ENCODE measurements at regions not wholly inside any gene's neighbourhood (a gene's known extent, or its start where the extent isn't known, plus 50 kb on each side); places are given as distances from the start of the nearest gene placed in this dataset.

DNA sequence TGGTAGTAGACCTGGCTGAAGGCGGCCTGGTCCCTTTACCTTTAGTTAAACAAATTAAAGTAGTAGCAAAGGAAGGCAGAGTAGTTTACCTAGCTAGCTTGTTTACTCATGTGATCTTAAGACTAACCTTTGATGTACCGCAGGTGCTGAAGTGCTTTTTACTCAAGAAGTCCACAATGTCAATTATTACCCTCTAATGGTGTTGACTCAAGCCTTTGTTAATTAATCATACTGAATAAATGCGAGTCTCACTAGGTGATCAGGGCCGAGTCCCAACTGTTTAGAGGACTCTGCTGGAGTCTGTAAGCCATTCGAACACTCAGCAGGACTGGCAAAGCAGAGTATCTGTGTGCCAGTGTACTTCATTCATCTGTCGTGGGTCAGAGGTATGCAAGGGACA, 381.1 kb upstream of the NCAM2 start:
- Mint-ChIP-seq H3K36me3 (ENCODE audit: low read depth) (no peaks in the 10 kb centered on the region), H3K9me3 (peaks cover 6% of the 10 kb centered on the region), H3K27ac (no peak overlapping the region), H3K4me1 (peaks cover 13% of the 10 kb centered on the region), H3K27me3 (ENCODE audit: insufficient read depth) (peaks cover 75% of the 10 kb centered on the region), H3K4me3 (peak overlapping the region; percentile 22)
- Histone ChIP-seq H3K27me3 (ENCODE audit: control insufficient read depth, insufficient read depth, low read length, poor library complexity, severe bottlenecking) (no peaks in the 10 kb centered on the region), H3K36me3 (ENCODE audit: control insufficient read depth, insufficient read depth, low read length) (no peaks in the 10 kb centered on the region), H3K27ac (ENCODE audit: low read depth, low read length) (no peak overlapping the region), H3K9ac (ENCODE audit: extremely low read depth, low read length, poor library complexity, severe bottlenecking) (no peak overlapping the region), H3K9me3 (ENCODE audit: control insufficient read depth, low read length) (no peaks in the 10 kb centered on the region), H3K4me1 (ENCODE audit: control insufficient read depth, insufficient read depth, low read length) (no peaks in the 10 kb centered on the region), H3K4me3 (ENCODE audit: low read length) (peak overlapping the region; percentile 37)
- WGBS, 2 experiments (ENCODE audit: insufficient coverage in 1 of 2, insufficient read length in 1 of 2) = 14 to 30% methylated on average over 4 to 6 of the region's 6 CpGs
- TF ChIP-seq CTCF (conservative IDR thresholded peaks at IDR 0.05) = no peak
- DNase-seq = peak; percentile 66

- peaks cover 20% of the 10 kb centered on the region for H3K9me3 Mint-ChIP-seq
- H3K9me3 ChIP-seq (ENCODE audit: control insufficient read depth, low read length) = peaks cover 15% of the 10 kb centered on the region
These were observed 379.3 kb upstream of the NCAM2 start for GRCh38 chr21:20618878-20619277.

DNA sequence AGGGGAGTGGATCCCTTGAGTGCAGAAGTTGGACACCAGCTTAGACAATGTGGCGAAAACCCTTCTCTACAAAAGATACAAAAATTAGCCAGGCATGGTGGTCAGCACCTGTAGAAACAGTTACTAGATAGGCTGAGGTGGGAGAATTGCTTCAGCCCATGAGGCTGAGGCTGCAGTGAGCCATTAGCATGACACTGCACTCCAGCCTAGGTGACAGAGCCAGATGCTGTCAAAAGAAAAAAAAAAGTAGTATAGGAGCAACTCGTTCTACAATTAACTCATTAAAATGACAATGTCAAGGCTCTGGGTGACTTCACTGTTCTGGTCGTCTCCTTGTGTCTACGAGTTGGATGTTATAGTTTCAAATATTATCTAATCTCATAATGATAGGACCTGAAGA, 370.6 kb upstream of the NCAM2 start:
- Mint-ChIP-seq H3K27me3 (ENCODE audit: insufficient read depth) (peaks cover 19% of the 10 kb centered on the region), H3K27ac (no peak overlapping the region), H3K9me3 (peaks cover 23% of the 10 kb centered on the region), H3K4me1 (no peaks in the 10 kb centered on the region), H3K4me3 (no peak overlapping the region), H3K36me3 (ENCODE audit: low read depth) (no peaks in the 10 kb centered on the region)
- TF ChIP-seq CTCF (conservative IDR thresholded peaks at IDR 0.05) = no peak
- no peak overlapping the region for H3K9ac ChIP-seq (ENCODE audit: extremely low read depth, low read length, poor library complexity, severe bottlenecking)
- no peaks in the 10 kb centered on the region for H3K4me1 ChIP-seq (ENCODE audit: control insufficient read depth, insufficient read depth, low read length)
- 70 to 80% methylated on average over 1 to 4 of the region's 4 CpGs for WGBS, 2 experiments (ENCODE audit: insufficient coverage in 1 of 2, insufficient read length in 1 of 2)
- H3K36me3 ChIP-seq (ENCODE audit: control insufficient read depth, insufficient read depth, low read length) = no peaks in the 10 kb centered on the region
- no peak overlapping the region for H3K4me3 ChIP-seq (ENCODE audit: low read length)
- peak; percentile 60 for DNase-seq
- no peak overlapping the region for H3K27ac ChIP-seq (ENCODE audit: low read depth, low read length)
- peaks cover 22% of the 10 kb centered on the region for H3K9me3 ChIP-seq (ENCODE audit: control insufficient read depth, low read length)
- H3K27me3 ChIP-seq (ENCODE audit: control insufficient read depth, insufficient read depth, low read length, poor library complexity, severe bottlenecking) = no peaks in the 10 kb centered on the region

More at GRCh38 chr21:20618878-20619277, 379.3 kb upstream of the NCAM2 start:
- Histone ChIP-seq H3K4me3 (ENCODE audit: low read length) (no peak overlapping the region), H3K27me3 (ENCODE audit: control insufficient read depth, insufficient read depth, low read length, poor library complexity, severe bottlenecking) (no peaks in the 10 kb centered on the region), H3K9ac (ENCODE audit: extremely low read depth, low read length, poor library complexity, severe bottlenecking) (no peak overlapping the region), H3K36me3 (ENCODE audit: control insufficient read depth, insufficient read depth, low read length) (no peaks in the 10 kb centered on the region), H3K27ac (ENCODE audit: low read depth, low read length) (no peak overlapping the region), H3K4me1 (ENCODE audit: control insufficient read depth, insufficient read depth, low read length) (no peaks in the 10 kb centered on the region)
- Mint-ChIP-seq H3K36me3 (ENCODE audit: low read depth) (no peaks in the 10 kb centered on the region), H3K27ac (no peak overlapping the region), H3K27me3 (ENCODE audit: insufficient read depth) (peaks cover 74% of the 10 kb centered on the region), H3K4me3 (no peak overlapping the region), H3K4me1 (peaks cover 13% of the 10 kb centered on the region)
- no peak for DNase-seq
- no peak for TF ChIP-seq CTCF (conservative IDR thresholded peaks at IDR 0.05)
- 92 to 100% methylated on average over 1 to 3 of the region's 3 CpGs for WGBS, 2 experiments (ENCODE audit: insufficient coverage in 1 of 2, insufficient read length in 1 of 2)

Data from endodermal cell (in vitro differentiated cells).